ENCODE measurements at regions not wholly inside any gene's neighbourhood (a gene's known extent, or its start where the extent isn't known, plus 50 kb on each side); places are given as distances from the start of the nearest gene placed in this dataset.

- TF ChIP-seq POLR2AphosphoS5 (IDR thresholded peaks at IDR 0.05) (no peak), CTCF (IDR thresholded peaks at IDR 0.05) (no peak)
Observed at GRCh38 chr2:173589604-173590275, 235.1 kb downstream of the CDCA7 start.

Data from transverse colon (tissue), 4 donors.